Glutamatergic neuron (in vitro differentiated cells): ENCODE measurements at regions not wholly inside any gene's neighbourhood (a gene's known extent, or its start where the extent isn't known, plus 50 kb on each side); places are given as distances from the start of the nearest gene placed in this dataset.

ENCODE experiments used
- DNase-seq: peaks from one replicate; pipeline ENCODE4 v3.0.0; 2022
- H3K27ac Mint-ChIP-seq: one replicate; pipeline ENCODE4 v1.8.0; 2020; ENCODE audit warnings: mild to moderate bottlenecking, mixed read lengths, inconsistent platforms; ENCODE audit not compliant: unreplicated experiment
- H3K27me3 Mint-ChIP-seq: one replicate; pipeline ENCODE4 v1.8.0; 2020; ENCODE audit warnings: mild to moderate bottlenecking, moderate library complexity, mixed read lengths, inconsistent platforms; ENCODE audit not compliant: unreplicated experiment
- H3K36me3 Mint-ChIP-seq: one replicate; pipeline ENCODE4 v1.8.0; 2020; ENCODE audit warnings: mild to moderate bottlenecking, mixed read lengths, inconsistent platforms; ENCODE audit not compliant: unreplicated experiment
- H3K4me1 Mint-ChIP-seq: one replicate; pipeline ENCODE4 v1.8.0; 2020; ENCODE audit warnings: mild to moderate bottlenecking, low read depth, mixed read lengths, inconsistent platforms; ENCODE audit not compliant: unreplicated experiment
- H3K4me3 Mint-ChIP-seq: one replicate; pipeline ENCODE4 v1.8.0; 2020; ENCODE audit warnings: mild to moderate bottlenecking, mixed read lengths, inconsistent platforms; ENCODE audit not compliant: unreplicated experiment
- H3K9me3 Mint-ChIP-seq: one replicate; pipeline ENCODE4 v1.8.0; 2020; ENCODE audit warnings: mild to moderate bottlenecking, moderate library complexity, mixed read lengths, inconsistent platforms; ENCODE audit not compliant: unreplicated experiment
- CTCF ChIP-seq: fragments of 200-600 bp; sonication (generic); IDR thresholded peaks from one replicate; pipeline ENCODE4 v1.5.0; 2021; ENCODE audit not compliant: partially characterized antibody, unreplicated experiment

- Mint-ChIP-seq H3K27me3 (no peaks in the 10 kb centered on the region), H3K27ac (no peak overlapping the region), H3K9me3 (peaks cover 4% of the 10 kb centered on the region), H3K4me1 (peaks cover 27% of the 10 kb centered on the region), H3K36me3 (no peaks in the 10 kb centered on the region), H3K4me3 (no peak overlapping the region)
- no peak for TF ChIP-seq CTCF
- DNase-seq: no peak
These were observed 817.8 kb downstream of the TUSC7 start for GRCh38 chr3:117527346-117527745.

- no peak overlapping the region for H3K27ac Mint-ChIP-seq
- peaks cover 4% of the 10 kb centered on the region for H3K9me3 Mint-ChIP-seq
- H3K4me1 Mint-ChIP-seq: peaks cover 23% of the 10 kb centered on the region
- no peaks in the 10 kb centered on the region for H3K36me3 Mint-ChIP-seq
- no peak for TF ChIP-seq CTCF
- no peaks in the 10 kb centered on the region for H3K27me3 Mint-ChIP-seq
- H3K4me3 Mint-ChIP-seq: no peak overlapping the region
- no peak for DNase-seq
These were observed 819.1 kb downstream of the TUSC7 start for GRCh38 chr3:117528688-117529087.

- no peak overlapping the region for H3K4me3 Mint-ChIP-seq
- peaks cover 4% of the 10 kb centered on the region for H3K9me3 Mint-ChIP-seq
- H3K4me1 Mint-ChIP-seq: peaks cover 19% of the 10 kb centered on the region
- no peaks in the 10 kb centered on the region for H3K27me3 Mint-ChIP-seq
- no peak overlapping the region for H3K27ac Mint-ChIP-seq
- no peak for DNase-seq
- H3K36me3 Mint-ChIP-seq: peaks cover 4% of the 10 kb centered on the region
- no peak for TF ChIP-seq CTCF
These were observed 821.6 kb downstream of the TUSC7 start for GRCh38 chr3:117531078-117531767.

- Mint-ChIP-seq H3K27me3 (no peaks in the 10 kb centered on the region), H3K36me3 (peaks cover 8% of the 10 kb centered on the region), H3K4me3 (no peak overlapping the region), H3K9me3 (peaks cover 4% of the 10 kb centered on the region), H3K4me1 (peaks cover 19% of the 10 kb centered on the region), H3K27ac (no peak overlapping the region)
- TF ChIP-seq CTCF: no peak
- no peak for DNase-seq
These were observed 822.7 kb downstream of the TUSC7 start for GRCh38 chr3:117532268-117532667.

GRCh38 chr3:117534138-117534537 lies 824.6 kb downstream of the TUSC7 start:
- H3K27me3 Mint-ChIP-seq: no peaks in the 10 kb centered on the region
- TF ChIP-seq CTCF: no peak
- H3K27ac Mint-ChIP-seq: no peak overlapping the region
- peaks cover 19% of the 10 kb centered on the region for H3K4me1 Mint-ChIP-seq
- H3K36me3 Mint-ChIP-seq: peaks cover 8% of the 10 kb centered on the region
- no peak for DNase-seq
- peaks cover 4% of the 10 kb centered on the region for H3K9me3 Mint-ChIP-seq
- no peak overlapping the region for H3K4me3 Mint-ChIP-seq
